ENCODE measurements at regions not wholly inside any gene's neighbourhood (a gene's known extent, or its start where the extent isn't known, plus 50 kb on each side); places are given as distances from the start of the nearest gene placed in this dataset.
"Not testable (repeated sequence)": the region's sequence is repeated elsewhere in the genome, so short reads cannot be mapped to it uniquely, and the experiment has no call there.

DNA sequence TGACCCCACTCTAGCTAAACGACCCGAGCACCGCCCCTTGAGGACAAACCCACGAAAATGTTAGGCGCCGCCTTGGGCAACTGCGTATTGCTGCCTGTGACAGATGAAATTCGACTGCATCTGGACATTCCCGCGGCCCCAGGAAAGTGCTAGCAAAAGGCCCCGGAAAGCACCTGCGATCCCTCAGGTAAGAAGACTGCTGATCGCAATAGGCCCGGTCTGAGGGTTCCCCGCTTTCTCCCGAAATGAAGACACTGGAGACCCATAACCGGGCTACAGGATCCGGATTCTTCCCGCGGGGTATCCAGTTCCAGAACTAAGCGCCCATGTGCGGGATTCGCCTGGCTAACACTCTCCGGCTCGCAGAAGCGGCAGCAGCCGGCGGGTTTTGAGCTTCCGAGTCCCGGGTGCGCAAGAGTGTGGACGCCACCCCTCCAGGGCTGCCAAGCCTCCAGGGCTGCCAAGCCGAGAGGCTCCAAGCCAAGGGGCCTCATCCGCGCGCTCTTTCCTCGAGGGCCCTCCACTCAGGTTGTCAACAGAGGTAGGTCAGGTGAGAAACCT, 157.9 kb upstream of the NBPF11 start:
- DNase-seq: no peak

DNA sequence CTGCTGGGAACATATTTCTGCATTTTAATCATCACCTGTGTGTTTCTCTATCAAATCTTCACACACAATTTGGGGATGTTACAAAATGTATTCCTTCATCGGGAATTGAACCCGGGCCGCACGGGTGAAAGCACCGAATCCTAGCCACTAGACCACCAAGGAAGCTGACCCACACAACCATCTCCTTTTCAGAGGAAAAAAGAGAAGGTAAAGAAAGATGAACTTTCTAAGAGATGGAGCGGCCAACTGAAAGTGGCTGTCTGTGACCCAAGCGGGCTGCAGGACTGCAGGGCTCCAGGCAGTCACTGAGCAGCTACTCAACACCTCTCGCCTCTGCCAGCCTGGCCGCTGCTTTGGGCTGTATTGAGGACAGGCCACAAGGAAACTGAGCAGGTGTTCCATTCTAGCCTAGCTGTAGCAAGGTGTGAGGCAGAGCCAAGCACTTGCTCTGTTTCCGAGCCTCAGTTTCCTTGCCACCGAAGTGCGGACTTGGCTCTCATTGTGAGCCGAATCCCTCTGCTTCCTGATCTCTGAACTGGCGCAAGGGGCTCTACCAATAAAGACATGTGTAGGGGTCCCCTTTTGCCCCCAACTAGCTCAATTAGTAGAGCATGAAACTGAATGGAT, 156.9 kb upstream of the NBPF11 start:
- no peak for DNase-seq

DNA sequence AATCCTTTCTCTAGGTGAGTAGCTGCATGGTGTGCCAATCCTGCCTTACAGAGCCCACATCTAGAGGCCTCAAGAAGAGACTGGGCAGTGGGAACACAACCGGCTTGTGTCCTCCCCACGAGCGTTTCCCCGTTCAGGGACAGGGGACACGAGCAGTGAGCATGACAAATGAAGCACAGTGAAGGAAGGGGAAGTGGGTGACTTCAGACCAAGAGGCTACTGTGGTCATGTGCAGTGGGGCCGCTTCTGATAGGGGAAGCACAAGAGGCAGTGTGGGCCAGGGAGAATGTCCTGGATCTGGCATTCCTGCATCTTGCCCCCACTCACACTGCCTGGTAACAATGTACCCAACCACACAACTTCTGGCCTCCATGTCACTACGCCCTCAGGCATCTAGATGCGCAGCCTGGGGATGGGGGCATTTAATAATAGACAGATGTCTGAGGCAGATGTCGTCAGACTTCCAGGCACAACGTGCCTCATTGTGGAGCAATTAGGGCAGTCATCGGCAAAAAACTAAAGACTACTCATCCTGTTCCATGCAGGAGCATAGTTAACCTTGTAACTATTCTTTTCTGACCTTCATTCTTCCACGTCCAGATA, 155.6 kb upstream of the NBPF11 start:
- DNase-seq: no peak

DNA sequence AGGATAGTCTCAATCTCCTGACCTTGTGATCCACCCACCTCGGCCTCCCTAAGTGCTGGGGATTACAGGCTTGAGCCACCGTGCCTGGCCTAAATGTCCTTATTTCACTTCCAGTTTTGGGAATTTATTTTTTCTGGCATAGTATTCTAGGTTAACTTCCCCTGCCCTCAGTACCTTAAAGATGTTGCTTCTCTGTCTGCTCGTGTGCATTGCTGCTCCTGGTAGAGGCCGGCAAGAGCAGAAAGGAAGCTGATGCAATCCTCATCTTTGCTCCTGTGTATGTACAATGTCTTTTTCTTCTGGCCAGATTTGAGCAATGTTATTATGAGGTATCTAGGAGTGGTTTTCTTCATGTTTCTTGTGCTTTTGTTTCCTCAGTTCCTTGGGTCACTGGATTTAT, 152.9 kb upstream of the NBPF11 start:
- DNase-seq: not testable (repeated sequence)

DNA sequence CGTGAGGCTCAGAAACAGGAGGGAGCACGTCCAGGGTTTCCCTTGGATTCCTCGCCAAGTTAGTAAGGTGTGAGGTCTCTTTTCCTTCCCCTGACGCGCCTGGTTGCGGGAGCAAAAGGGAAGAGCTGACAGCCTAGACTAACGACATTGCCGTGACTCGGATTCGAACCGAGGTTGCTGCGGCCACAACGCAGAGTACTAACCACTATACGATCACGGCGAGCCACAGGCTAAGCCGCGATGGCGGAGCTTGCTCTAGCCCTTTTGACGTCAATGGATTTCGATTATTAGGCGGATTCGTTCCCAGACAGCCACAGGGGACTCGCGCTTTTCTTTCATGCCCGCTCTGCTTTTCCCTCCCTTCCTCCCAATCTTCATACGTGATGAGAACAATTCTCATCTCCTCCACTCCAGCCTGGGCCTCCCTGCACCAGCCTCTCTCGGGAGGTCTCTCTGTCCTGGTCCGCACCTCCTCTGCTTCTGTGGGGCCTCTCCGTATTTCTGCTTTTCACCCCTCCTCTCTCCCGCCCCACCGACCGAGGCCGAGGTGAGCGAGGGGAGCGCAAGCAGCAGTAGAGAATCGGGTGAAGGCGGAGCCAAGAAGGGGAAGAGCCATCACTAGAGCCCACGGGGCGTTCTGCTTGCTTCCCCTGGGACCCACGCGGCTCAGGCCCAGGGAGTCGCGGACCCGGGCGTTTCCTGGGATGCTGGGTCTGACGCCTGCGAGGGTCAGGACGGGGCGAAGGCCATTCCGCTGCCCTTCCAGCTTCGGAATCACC, 150.7 kb upstream of the NBPF11 start:
- DNase-seq: not testable (repeated sequence)

DNA sequence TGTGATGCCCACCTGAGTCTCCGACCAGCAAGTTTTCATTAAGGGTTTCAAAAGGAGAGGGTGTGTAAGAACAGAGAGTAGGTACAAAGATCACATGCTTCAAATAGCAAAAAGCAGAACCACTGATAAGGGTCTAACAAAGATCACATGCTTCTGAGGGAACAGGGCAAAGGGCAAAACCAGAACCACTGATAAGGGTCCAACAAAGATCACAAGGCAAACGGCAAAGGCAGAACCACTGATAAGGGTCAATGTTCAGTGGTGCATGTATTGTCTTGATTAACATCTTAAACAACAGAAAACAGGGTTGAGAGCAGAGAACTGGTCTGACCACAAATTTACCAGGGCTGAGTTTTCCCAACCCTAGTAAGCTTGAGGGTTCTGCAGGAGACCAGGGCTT, 145.8 kb upstream of the NBPF11 start:
- DNase-seq: peak; percentile 58

DNA sequence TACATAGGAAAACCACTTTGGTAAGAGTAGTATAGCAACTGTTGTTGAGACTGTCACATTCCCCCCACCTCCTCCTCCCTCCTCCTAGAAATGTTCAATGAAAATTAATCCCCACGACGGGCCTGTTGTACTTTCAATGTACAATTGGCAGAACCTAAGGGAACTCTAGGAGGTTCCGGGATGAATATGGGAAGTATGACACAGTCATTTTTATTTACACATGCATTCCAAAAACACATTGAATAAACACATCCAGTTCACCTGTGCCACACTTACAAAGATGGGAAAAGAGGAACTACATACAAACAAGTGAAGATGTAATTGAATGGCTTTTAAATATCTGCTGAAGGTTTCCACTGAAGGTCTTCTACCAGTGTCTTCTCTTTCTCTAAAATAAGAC, 144.4 kb upstream of the NBPF11 start:
- no peak for DNase-seq

DNA sequence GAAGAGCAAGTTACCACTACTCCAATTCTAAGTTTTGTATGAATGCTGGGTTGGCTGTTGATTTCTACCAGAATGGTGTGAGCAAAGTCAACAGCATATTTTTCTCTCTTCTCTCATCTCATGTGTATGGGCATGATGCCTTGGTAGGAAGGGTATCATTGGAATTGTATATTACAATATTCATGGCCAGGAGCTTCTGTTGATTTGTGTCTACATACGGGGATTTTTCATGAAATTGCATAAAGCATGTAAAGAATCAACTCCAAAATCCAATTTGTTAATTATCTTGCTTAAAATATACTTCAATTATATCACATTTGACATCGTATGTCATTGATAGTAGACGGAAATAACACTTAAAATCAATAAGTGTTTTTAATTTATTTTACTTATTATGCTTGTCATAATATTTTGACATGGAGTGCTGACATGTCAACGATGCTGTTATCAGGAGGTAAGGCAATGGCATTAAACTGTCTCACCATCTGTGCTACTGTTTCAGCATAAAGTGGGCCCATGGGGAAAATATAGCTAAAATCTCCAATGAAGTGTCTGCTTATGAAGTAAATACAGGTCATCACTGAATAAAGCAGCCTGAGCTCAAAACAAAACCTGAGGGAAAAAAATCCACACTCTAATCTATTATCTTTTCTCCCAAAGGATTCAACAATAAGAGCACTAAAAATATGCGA, 142.2 kb upstream of the NBPF11 start:
- no peak for DNase-seq

DNA sequence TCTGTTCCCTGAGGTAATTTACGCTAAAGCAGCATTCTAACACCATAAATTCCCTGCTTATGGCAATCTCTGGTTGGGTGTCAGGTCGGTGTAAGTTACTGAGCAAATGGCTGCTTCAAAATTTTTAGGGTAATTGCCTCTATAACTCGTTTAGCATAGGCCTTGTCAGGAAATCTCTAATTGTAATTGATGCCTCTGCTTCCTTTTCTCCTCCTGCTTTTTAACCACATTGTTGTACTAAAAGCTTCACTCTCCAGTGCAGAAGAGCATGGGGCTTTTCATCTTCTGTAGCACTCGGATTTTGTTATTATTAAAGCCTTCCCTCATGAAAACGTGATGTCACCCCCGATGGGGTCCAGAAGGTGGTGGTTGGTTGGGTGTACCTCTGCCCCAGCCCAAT, 141.6 kb upstream of the NBPF11 start:
- no peak for DNase-seq

DNA sequence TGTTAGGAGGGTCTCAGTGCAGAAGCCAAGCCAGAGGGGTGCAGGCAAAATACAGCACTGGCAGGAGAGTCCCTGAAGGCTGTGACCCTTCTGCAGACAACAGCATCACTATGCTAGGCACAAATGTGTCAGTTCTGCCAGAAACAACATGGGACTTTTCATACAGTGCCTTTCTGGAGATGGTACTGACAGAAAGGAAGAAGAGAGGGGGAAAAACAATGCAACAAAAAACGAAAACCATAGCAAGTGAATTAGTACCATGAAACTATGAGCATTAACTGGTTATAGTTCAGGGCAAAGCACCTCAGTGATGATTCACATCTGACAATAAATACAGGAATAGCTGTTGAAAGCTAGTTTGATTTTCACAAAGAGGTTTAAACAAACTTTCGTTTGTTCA, 140.8 kb upstream of the NBPF11 start:
- DNase-seq: no peak

DNA sequence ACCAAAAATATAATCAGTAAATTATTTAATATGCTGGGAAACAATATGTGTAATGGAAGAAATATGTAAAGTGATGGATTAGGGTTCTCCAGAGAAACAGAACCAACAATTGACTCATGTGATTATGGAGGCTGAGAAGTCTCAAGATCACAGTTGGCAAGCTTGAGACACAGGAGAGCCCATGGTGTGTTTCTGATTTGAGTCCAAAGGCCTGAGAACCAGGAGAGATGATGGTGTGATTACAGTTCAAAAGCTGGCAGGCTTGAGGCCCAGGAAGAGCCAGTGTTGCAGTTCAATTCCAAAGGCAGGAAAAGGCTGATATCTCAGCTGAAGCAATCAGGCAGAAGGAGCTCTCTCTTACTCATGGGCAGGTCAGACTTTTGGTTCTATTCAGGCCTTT, 138.8 kb upstream of the NBPF11 start:
- DNase-seq: no peak

DNA sequence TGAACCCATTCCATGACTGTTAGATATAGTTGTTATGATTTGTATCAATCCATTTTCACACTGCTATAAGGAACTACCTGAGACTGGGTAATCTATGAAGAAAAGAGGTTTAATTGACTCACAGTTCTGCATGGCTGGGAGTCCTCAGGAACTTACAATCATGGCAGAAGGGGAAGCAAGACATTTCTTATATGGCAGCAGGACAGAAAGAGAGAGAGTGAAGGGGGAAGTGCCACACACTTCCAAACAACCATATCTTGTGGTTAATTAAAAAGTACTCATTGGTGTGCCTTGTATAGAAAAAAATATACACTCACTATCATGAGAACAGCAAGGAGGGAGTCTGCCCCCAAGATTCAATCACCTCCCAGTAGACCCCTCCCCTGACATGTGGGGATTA, 137.6 kb upstream of the NBPF11 start:
- no peak for DNase-seq

DNA sequence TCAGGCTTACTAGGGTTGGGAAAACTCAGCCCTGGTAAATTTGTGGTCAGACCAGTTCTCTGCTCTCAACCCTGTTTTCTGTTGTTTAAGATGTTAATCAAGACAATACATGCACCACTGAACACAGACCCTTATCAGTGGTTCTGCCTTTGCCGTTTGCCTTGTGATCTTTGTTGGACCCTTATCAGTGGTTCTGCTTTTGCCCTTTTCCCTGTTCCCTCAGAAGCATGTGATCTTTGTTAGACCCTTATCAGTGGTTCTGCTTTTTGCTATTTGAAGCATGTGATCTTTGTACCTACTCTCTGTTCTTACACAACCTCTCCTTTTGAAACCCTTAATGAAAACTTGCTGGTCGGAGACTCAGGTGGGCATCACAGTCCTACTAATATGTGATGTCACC, 133.9 kb upstream of the NBPF11 start:
- peak; percentile 78 for DNase-seq

DNA sequence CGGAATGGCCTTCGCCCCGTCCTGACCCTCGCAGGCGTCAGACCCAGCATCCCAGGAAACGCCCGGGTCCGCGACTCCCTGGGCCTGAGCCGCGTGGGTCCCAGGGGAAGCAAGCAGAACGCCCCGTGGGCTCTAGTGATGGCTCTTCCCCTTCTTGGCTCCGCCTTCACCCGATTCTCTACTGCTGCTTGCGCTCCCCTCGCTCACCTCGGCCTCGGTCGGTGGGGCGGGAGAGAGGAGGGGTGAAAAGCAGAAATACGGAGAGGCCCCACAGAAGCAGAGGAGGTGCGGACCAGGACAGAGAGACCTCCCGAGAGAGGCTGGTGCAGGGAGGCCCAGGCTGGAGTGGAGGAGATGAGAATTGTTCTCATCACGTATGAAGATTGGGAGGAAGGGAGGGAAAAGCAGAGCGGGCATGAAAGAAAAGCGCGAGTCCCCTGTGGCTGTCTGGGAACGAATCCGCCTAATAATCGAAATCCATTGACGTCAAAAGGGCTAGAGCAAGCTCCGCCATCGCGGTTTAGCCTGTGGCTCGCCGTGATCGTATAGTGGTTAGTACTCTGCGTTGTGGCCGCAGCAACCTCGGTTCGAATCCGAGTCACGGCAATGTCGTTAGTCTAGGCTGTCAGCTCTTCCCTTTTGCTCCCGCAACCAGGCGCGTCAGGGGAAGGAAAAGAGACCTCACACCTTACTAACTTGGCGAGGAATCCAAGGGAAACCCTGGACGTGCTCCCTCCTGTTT, 128.9 kb upstream of the NBPF11 start:
- not testable (repeated sequence) for DNase-seq

DNA sequence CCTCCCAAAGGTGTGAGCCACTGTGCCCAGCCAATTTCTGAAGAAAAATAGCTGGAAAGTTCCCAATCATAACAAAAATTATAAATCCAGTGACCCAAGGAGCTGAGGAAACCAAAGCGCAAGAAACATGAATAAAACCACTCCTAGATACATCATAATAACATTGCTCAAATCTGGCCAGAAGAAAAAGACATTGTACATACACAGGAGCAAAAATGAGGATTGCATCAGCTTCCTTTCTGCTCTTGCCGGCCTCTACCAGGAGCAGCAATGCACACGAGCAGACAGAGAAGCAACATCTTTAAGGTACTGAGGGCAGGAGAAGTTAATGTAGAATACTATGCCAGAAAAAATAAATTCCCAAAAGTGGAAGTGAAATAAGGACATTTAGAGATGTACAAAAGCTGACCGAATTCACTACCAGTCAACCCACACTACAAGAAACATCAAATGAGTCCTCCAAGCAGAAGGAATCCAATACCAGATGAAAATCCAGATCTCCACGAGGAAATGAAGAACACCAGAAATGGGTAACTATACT, 127.0 kb upstream of the NBPF11 start:
- DNase-seq: not testable (repeated sequence)

DNA sequence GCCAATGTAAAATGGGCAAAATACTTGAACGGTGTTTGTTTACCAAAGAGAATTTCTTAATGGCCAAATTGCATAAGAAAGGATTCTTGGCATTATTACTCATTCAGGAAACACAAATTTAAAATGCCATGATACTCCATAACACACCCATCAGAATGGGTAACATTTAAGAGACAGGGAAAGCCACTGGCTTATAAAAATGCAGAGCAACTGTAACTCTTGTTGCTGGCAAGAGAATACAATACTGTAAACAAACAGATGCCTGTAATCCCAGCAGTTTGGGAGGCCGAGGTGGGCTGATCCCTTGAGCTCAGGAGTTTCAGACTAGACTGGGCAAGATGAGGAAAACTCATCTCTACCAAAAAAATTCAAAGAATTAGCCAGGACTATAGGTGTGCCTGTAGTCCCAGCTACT, 125.8 kb upstream of the NBPF11 start:
- not testable (repeated sequence) for DNase-seq

DNA sequence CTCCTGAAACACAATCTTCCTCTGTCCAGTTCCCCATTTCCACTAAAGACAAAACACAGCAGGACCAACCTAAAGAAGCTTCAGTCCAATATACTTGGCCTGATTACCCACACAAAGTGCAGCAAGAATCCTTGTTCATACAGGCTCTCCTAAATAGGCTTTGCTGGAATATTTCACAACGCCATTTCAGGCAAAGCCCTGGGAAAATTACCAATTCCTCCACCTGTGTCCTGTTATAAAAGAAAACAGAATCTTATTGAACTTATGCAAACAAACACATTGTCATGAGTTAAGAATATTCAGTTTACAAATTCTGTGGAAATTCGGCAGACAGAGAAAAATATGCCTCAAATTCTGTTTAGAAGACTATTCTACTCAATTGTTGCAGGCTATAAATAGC, 115.0 kb upstream of the NBPF11 start:
- not testable (repeated sequence) for DNase-seq

DNA sequence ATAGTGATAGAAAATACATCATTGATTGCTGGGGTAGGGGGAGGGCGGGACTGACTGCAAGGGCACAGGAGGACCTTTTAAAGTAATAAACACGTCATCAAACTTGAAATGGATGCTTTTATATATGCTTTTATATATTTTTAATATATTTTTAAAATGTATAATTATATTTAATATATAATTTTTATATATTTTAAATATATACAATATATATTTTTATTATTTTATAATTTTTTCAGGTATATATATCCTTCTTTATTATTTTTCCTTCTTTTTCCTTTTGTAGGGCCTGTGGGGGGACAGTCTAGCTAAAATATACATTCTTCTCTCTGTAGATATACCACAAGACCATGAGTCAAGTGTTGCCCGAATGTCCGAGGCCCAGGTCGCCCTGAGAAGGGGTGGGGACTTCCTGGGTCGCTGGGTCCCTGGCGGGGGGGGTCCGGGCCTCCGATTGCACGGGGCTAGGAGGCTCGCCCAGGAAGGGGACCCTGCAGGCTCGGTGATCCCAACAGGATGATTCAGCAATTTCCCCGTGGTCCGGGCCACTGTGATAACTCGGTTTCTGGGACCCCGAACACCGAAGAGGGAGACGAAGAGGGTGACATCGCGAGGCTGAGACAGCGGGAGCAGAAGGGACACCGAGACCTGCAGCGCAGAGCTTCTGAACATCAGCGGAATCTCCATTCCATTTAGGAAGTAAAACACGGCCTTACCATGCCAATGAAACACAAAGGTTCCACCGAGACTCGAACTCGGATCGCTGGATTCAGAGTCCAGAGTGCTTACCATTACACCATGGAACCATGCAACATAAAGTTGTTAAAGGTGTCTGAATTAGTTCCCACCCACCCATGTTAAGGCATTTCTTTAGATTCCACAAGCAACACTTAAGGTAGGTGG, 112.5 kb upstream of the NBPF11 start:
- no peak for DNase-seq

DNA sequence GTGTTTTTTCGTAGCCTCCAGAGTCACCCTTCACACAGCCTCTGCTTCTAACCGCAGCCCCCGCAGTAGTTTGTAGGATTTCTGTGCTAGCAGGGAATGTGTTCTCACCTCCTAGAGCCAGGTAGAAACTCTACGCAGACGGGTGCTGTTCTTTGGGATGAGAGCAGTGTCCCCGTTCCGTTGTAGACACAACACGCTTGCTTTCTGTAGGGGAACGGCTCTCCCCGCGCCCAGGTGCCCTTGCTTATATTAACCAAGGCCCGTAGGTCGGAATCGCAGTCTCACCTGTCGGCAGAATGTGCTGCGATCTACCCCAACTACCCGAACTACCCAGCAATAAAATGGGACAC, 111.8 kb upstream of the NBPF11 start:
- no peak for DNase-seq

DNA sequence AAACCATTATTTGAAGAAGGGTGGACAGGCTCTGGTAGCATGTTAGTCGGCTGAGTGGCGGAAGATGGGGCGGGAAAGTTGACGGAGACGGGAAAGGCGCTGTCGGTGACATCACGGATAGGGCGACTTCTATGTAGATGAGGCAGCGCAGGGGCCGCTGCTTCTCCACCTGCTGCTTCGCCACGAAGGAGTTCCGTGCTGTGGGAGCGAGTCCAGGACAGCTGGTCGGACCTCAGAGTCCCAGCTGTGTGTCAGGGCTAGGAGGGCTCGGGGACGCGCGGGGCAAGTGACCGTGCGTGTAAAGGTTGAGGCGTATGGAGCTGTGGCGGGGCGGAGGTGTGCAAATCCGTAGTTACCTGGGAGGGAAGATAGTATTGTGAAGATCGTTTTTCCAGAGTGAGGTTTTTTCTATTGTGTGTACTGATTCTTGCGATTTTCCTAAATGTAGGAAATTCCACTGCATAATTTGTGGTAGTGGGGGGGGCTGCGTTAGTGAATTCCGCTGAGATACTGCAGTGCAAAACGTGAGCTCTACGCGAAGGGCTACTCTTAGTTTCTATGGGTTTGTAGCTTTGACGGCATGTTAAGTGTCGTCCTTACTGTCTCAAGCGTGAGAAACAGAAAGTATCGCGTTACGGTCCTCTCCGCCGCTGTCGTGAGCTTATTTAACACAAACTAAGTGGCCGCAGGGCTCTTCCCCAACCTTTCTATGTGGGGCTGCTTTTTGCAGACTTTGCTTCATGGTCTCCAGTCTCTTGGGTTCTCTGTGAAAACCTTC, 111.2 kb upstream of the NBPF11 start:
- no peak for DNase-seq

DNA sequence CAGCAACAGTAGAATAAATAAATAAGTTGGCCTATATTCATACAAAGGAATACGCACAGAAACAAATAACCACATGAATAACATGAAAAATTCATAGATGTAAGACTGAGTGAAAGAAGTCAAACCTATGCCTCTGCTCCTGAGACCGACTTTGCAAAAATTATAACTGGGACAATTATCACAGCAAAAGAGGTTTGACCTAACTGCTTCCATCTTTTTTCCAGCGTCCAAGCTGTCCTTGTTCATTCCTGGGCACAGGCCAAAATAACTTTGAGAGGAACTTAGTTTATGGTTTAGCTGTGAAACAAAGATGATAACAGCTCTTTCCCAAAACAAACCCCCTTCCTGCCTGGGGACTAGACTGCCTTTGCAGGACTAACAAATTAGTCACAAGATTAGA, 109.6 kb upstream of the NBPF11 start:
- not testable (repeated sequence) for DNase-seq
